Endothelial cell of umbilical vein (primary cell): ENCODE measurements at regions not wholly inside any gene's neighbourhood (a gene's known extent, or its start where the extent isn't known, plus 50 kb on each side); places are given as distances from the start of the nearest gene placed in this dataset.

Source experiments
- BruUV-seq: library from RNA; stranded (reverse); fragments of 400-500 nt; replicated peaks from 2 replicates; lab custom pipeline; 2021; lab: Mats Ljungman, UMichigan
- CTCF ChIA-PET: fragments of 300-600, 350-600 bp; sonication (Branson Sonifier 250); formaldehyde crosslinking; loops from one replicate; lab custom pipeline; 2021; ENCODE audit warnings: antibody characterized with exemption, inconsistent platforms; lab: Charles Lee
- POLR2A ChIA-PET: fragments of 300-600, 350-600 bp; sonication (Branson Sonifier 250); formaldehyde crosslinking; loops from one replicate; lab custom pipeline; 2021; ENCODE audit warnings: antibody characterized with exemption, inconsistent platforms; lab: Charles Lee
- DNase-seq: peaks from one replicate; pipeline ENCODE4 v3.0.0-alpha.2; 2011; ENCODE audit warnings: low read depth, low spot score
- FAIRE-seq: peaks from 2 replicates; lab custom pipeline; 2011; peaks lifted over from hg19 to GRCh38; lab: Jason Lieb, UNC
- H2AFZ ChIP-seq: 2 replicates; pipeline ENCODE4 v1.6.0; 2012; ENCODE audit warnings: low read depth, low read length, control low read depth, inconsistent platforms
- H3K27ac ChIP-seq: 2 replicates; pipeline ENCODE4 v1.5.1; 2011; ENCODE audit warnings: low read depth, mild to moderate bottlenecking, control low read depth, low read length, moderate library complexity; ENCODE audit not compliant: insufficient read depth
- H3K27me3 ChIP-seq, 2 experiments: 2 replicates each; pipeline versions ENCODE4 v1.6.0 to v1.6.1; 2011; ENCODE audit warnings: low read length in 2 of 2, mixed read lengths in 1 of 2; ENCODE audit not compliant: control insufficient read depth in 2 of 2, insufficient read depth in 2 of 2
- H3K36me3 ChIP-seq, 2 experiments: 2 replicates in 1 of 2; 3 replicates in 1 of 2; pipeline ENCODE4 v1.5.1; 2011; ENCODE audit warnings: low read length in 2 of 2, mild to moderate bottlenecking in 1 of 2, moderate library complexity in 1 of 2; ENCODE audit not compliant: control insufficient read depth in 2 of 2, insufficient read depth in 2 of 2; ENCODE audit errors: extremely low read depth in 1 of 2
- H3K4me1 ChIP-seq: 3 replicates; pipeline ENCODE4 v1.5.1; 2011; ENCODE audit warnings: mild to moderate bottlenecking, low read length; ENCODE audit not compliant: control insufficient read depth, insufficient read depth; ENCODE audit errors: extremely low read depth
- H3K4me2 ChIP-seq: 2 replicates; pipeline ENCODE4 v1.6.1; 2011; ENCODE audit warnings: low read length, control low read depth, mixed read lengths; ENCODE audit not compliant: insufficient read depth
- H3K4me3 ChIP-seq, 3 experiments: fragments of 200-600 bp in 1 of 3; sonication (generic), shearing (Covaris generic) in 1 of 3; replicated peaks in 1 of 3; 2 replicates each; pipeline ENCODE4 v1.5.1; 2011 to 2016; ENCODE audit warnings: control low read depth in 3 of 3, low read length in 3 of 3, mild to moderate bottlenecking in 2 of 3, inconsistent platforms in 1 of 3, low read depth in 1 of 3, moderate library complexity in 1 of 3; ENCODE audit not compliant: insufficient read depth in 1 of 3
- H3K79me2 ChIP-seq: 2 replicates; pipeline ENCODE4 v1.6.0; 2012; ENCODE audit warnings: low read length, inconsistent platforms; ENCODE audit not compliant: control insufficient read depth, insufficient read depth
- H3K9ac ChIP-seq: replicated peaks from 2 replicates; pipeline ENCODE3; 2011; ENCODE audit warnings: low read length, control low read depth; ENCODE audit not compliant: insufficient read depth; ENCODE audit errors: extremely low read depth
- H3K9me1 ChIP-seq: replicated peaks from 3 replicates; pipeline ENCODE4 v1.6.0; 2011; ENCODE audit warnings: mild to moderate bottlenecking, low read length; ENCODE audit not compliant: control insufficient read depth, insufficient read depth; ENCODE audit errors: extremely low read depth
- H3K9me3 ChIP-seq: replicated peaks from 2 replicates; pipeline ENCODE4 v1.5.1; 2012; ENCODE audit warnings: low read length, inconsistent platforms; ENCODE audit not compliant: control insufficient read depth, insufficient read depth
- H4K20me1 ChIP-seq: replicated peaks from 2 replicates; pipeline ENCODE3; 2011; ENCODE audit warnings: mild to moderate bottlenecking, low read length; ENCODE audit not compliant: control insufficient read depth, insufficient read depth; ENCODE audit errors: extremely low read depth
- CTCF ChIP-seq, 2 donors: IDR thresholded peaks; 1 replicate in 1 of 2; 2 replicates in 1 of 2; pipeline ENCODE4 v1.5.1; 2011; ENCODE audit warnings: low read length in 2 of 2, mild to moderate bottlenecking in 2 of 2, moderate library complexity in 2 of 2, control low read depth in 1 of 2, inconsistent platforms in 1 of 2, low read depth in 1 of 2; ENCODE audit not compliant: insufficient read depth in 1 of 2; ENCODE audit errors: extremely low read depth in 1 of 2
- EZH2 ChIP-seq: IDR thresholded peaks from 2 replicates; pipeline ENCODE4 v1.6.1; 2012; ENCODE audit warnings: borderline replicate concordance, low read depth, mild to moderate bottlenecking, moderate library complexity, low read length, inconsistent platforms; ENCODE audit not compliant: severe bottlenecking
- FOS ChIP-seq: IDR thresholded peaks from 2 replicates; pipeline ENCODE4 v1.6.1; 2011; ENCODE audit warnings: mild to moderate bottlenecking, low read length, moderate library complexity, borderline replicate concordance; ENCODE audit not compliant: insufficient read depth
- GATA2 ChIP-seq: IDR thresholded peaks from 2 replicates; pipeline ENCODE4 v1.7.0; 2011; ENCODE audit warnings: low read depth, mild to moderate bottlenecking, moderate library complexity, mixed read lengths, low read length; ENCODE audit not compliant: insufficient read length, insufficient read depth
- JUN ChIP-seq: IDR thresholded peaks from 2 replicates; pipeline ENCODE4 v1.6.1; 2011; ENCODE audit warnings: borderline replicate concordance, low read depth; ENCODE audit not compliant: insufficient read length, insufficient read depth
- POLR2A ChIP-seq: IDR thresholded peaks from 2 replicates; pipeline ENCODE4 v1.6.1; 2012; ENCODE audit warnings: low read depth, mild to moderate bottlenecking, control low read depth, low read length
- dilution Hi-C: fragments of 300-500 bp; cut with MboI; formaldehyde crosslinking; loops from one replicate; pipeline ENCODE4 v1.15.0; 2019; ENCODE audit warnings: low sequenced_read_pairs; ENCODE audit not compliant: extremely low pct_ligation_motif_present
- intact Hi-C: fragments of 100-400 bp; cut with micrococcal nuclease; formaldehyde crosslinking; loops from one replicate; pipeline ENCODE4 v1.10.0; 2022
- TF ChIP-seq, protein P1 (sequence below): IDR thresholded peaks from 2 replicates; pipeline ENCODE4 v1.6.1; 2011; ENCODE audit not compliant: insufficient read depth, insufficient read length

- no peaks in the 10 kb centered on the region for H3K36me3 ChIP-seq
- CTCF ChIA-PET, result no interaction called here
- no peaks in the 10 kb centered on the region for H3K9me1 ChIP-seq
- no peak overlapping the region for H3K4me2 ChIP-seq
- no peak overlapping the region for H3K9ac ChIP-seq
- BruUV-seq, result no TSS peak
- POLR2A ChIA-PET, result no interaction called here
- H3K27ac ChIP-seq, result no peak overlapping the region
- H4K20me1 ChIP-seq, result no peaks in the 10 kb centered on the region
- DNase-seq (no peak), FAIRE-seq (no peak)
- no peaks in the 10 kb centered on the region for H3K4me1 ChIP-seq
- H3K27me3 ChIP-seq, result no peaks in the 10 kb centered on the region
- intact Hi-C loops, result no loop called here
- H2AFZ ChIP-seq, result no peak overlapping the region
- TF ChIP-seq FOS (no peak), CTCF (IDR thresholded peaks at IDR 0.05; ENCODE audit: extremely low read depth in 1 of 2, insufficient read depth in 1 of 2, low read depth in 1 of 2, low read length in 2 of 2) (no peak), EZH2 (no peak), JUN (no peak), GATA2 (no peak), POLR2A (no peak)
- TF ChIP-seq, protein P1, sequence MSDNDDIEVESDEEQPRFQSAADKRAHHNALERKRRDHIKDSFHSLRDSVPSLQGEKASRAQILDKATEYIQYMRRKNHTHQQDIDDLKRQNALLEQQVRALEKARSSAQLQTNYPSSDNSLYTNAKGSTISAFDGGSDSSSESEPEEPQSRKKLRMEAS, result no peak
- no peaks in the 10 kb centered on the region for H3K79me2 ChIP-seq
- peaks cover 3% of the 10 kb centered on the region for H3K9me3 ChIP-seq
- dilution Hi-C loops, result no loop called here
- no peak overlapping the region for H3K4me3 ChIP-seq
Measured at GRCh38 chr11:115933564-115933963, 429.3 kb upstream of the CADM1 start.
